DMS79 treated with DMSO at 0.1 percent for 48 hours (cell line): ENCODE measurements at regions not wholly inside any gene's neighbourhood (a gene's known extent, or its start where the extent isn't known, plus 50 kb on each side); places are given as distances from the start of the nearest gene placed in this dataset.

Experiments used
- DNase-seq: peaks from one replicate; lab custom pipeline; 2025; lab: John Stamatoyannopoulos, UW

DNA sequence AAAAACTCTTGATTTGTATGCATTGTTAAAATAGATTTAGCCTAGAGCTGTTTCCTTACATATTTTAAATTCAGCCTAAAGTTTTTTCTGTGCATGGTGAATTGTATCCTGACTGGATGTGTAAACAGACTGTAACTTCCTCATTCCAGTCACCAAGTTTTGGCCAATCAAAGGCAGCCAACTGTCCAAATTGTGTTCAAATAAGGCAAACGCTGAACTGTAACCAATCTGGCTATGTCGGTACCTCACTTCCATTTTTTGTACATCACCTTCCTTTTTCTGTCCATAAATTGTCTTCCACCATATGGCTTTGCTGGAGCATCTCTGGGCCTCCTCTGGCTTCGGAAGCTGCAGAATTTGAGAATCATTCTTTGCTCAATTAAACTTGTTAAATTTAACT lies 1921.9 kb upstream of the SEL1L start:
- DNase-seq: no peak

DNA sequence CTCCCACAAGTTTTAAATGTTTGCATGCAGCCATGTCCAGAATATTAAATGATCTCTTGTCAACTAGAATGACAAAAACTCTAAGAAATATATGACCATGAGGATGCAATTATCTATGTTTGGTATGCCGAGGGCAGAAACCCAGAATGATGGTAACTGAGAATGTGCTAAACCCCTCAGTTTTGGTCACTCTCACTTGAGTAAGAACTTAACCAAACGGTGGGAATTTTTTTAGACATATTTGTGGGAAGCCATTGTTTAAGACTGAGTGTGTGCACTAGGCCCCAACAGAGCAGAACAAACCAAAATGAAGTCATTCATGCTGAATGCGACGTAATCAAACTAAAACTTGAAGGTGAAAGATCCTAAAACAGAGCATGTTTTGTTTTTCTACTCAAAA lies 1927.9 kb upstream of the SEL1L start:
- DNase-seq: no peak

- no peak for DNase-seq
These were observed 1929.1 kb upstream of the SEL1L start for GRCh38 chr14:83462759-83463158.

DNA sequence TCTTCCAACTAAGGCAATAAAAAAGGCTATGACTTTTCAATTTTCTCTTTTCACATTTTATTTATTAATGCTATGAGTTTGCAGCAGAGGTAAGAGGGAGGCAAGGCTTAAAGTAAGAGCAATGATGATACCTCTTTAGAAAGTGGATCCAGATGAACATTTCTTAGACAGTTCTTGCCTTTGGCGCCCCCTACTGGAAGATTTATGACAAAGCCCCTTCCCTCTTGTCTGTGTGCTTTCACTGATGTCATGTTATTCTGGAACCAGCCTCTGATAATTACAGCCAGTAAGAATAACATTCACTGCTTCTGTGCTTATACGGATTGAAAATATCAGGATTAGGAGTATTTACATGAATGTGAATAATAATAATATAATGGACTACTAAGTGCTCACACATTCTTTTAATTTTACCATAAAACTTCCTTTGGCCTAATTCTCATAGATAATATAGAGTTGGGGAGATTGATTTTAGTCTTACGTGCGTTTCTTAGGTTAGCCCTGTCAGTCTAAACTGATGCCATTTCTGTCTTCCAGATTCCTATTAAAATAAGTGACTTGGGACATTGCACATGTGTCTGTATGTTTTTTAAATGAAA lies 1929.9 kb upstream of the SEL1L start:
- DNase-seq: no peak

DNA sequence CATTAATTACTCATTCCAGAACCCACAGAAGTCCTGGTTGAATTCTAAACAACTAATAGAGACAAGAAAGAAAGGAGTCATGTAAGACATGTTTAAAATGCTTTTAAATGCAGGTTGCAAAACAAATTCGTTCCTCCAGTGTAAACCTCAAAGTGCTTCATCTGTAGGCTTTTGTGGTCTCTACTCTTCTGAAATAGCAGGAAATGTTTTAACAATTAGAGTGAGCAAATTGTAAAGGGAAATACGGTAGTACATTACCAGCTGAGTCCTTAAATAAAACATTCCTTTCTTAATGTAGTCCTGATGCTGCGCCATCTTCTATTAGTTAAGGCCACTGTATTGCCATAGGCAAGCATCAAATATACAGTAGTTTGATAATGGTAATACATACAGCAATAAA lies 1934.2 kb upstream of the SEL1L start:
- no peak for DNase-seq

DNA sequence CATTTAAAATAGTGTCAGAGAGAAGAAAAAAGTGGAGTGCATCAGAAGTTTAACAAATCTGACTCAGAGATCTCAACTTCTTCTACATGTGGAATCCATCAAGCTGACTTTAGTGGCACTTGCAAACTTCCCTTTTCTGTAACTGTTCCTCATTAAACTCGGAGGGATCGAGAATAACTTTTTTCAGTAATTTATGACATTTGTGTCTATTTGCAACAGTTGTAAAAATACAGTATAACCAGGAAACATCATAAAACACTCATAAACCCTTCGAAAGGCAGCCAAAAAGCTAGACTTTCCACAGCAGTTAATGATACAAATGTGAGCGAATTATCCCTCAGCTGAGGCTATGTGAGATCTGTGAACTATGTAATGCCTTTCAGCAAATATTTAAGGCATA lies 1936.8 kb upstream of the SEL1L start:
- no peak for DNase-seq

DNA sequence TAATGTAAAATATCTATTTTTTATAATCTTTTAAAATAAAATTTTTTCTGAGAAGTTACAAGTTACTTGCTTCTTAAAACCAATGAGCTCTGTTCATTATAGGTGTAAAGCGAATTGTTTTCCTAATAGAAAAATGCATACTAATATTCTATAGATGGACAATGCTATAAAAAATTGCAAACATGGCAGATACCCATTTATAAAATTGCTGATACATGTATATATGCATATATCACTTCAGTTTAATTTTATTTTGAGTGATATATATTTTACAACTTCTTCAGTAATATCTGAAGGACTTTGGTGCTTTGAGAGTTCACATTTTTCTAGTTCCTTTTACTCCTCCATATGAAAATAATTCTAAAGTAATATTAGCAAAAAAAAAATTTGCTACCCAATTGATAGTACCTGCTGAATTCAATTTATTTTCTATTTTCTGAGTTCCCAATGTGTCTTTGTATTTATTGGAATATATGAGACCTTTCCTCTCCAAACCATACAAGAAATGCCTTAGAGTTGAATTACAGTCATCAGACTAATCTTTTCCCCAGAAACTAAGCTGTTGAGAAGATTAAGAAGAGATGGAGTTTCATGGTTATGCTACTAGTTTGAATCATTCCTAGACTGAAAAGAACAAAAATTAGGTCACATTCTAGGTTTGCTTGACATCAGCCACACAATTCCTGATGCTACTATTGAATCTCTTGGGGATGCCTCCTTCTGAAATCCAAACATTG lies 1937.5 kb upstream of the SEL1L start:
- no peak for DNase-seq

GRCh38 chr14:83473416-83474235 lies 1940.0 kb upstream of the SEL1L start:
- DNase-seq: no peak

DNA sequence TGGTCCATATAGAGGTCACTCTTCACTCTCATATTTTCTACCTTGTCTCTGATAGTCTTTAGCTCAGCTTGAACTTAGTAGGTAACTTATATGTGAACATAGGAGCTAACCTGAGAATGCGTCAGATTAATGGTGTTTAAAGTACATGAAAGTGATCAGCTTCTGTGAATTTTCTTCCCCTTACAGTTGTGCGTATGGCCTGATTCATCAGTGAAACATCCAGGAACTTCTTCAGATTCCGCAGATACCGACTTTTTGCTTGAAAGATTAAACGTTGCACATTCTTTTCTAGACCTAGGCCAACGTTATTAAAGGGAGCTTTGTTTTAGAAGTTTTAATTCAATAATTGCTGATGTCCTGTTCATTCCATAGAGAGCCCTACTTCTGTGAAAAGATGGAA lies 1945.1 kb upstream of the SEL1L start:
- no peak for DNase-seq

DNA sequence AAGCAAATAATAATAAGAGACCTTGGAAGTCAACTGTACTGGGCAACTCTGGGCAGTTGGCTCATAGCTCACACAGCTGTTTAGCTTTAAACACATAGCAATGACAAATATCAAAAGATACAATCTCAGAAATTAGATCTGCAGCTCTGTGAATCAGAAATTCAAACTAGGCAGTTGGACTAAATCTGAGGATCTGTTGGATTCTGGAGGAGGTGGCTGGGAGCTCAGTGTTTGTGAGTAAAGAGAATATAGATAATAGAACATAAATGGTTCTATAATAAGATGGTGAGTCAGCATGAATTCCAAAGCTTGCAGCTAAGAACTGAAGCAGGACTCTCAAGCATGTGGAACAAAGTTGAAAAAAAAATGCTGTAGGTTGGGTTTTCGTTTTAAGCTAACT lies 1949.4 kb upstream of the SEL1L start:
- no peak for DNase-seq

DNA sequence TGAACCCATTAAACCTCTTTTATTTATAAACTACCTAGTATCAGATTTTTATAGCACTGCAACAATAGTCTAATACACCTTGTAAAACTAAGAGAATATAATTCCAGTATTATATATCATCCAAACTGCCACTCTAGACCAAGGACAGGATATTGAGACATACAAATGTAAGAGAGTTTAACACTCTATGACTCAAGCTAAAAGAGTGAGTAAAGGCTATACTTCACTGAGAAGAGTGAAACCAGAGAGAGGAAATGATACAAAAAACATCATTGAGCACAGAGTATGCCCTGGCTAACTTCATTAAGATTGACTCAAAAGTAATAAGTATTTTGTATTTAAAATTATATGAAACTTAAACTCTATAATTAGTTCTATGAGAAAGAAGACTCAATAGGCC lies 1951.9 kb upstream of the SEL1L start:
- no peak for DNase-seq

- DNase-seq: no peak
These were observed 1957.4 kb upstream of the SEL1L start for GRCh38 chr14:83491091-83491490.

DNA sequence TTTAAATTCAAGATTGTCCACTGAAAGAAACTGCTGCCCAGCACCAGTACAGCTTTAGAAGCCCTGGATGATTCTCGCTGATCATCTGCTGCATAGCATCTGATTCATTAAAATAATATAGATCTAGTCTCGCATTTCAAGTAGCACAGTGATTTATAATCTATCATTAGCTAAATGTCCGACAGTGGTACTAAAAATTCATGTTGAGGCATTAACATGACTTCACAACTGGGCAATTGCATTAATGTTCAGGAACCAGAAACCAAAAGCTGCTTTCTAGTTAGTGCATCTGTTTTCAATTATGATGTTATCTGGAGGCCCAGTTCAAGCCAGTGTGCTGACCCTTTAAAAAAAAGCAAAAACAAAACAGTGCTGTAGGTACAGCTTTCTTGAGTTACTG lies 1987.2 kb upstream of the SEL1L start:
- no peak for DNase-seq

DNA sequence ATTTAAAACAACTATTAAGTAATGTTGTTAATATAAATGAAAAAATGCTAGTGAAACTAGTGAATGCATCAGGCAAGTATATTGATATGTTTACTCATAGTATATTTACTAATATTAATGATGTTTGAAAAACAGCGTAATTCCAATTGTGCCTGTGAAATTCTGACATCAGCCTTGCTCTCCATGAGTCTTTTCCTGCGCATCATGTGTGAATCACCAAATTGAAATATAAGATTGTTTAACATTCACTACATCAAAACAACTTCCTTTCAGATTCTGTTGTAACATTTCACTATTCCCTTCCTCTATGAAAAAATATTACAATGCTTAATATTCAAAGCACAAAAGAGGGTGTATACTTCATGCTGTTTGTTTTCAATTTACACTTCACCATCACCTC lies 1995.9 kb upstream of the SEL1L start:
- no peak for DNase-seq

DNA sequence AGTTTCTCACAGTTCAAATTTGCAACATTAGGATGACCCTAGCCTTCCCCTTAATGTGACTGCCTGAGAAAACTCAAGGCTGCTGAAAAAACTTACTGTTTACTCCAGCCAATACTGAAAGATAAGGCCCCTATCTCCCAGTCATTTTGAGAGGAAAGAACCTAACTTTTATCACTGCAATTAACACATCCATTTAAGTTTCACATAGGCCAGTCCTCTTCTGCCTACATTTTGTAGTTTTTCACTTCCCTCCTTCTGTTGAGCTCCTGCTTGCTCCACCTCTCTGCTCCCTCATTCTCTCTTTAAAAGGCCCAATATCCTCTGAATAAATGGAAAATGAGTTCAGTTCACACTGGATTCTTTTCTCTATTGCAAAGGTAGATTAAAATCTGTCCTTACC lies 1996.2 kb upstream of the FLRT2 start:
- DNase-seq: no peak

GRCh38 chr14:83534995-83535394 lies 1994.9 kb upstream of the FLRT2 start:
- DNase-seq: no peak

- DNase-seq: no peak
These were observed 1994.5 kb upstream of the FLRT2 start for GRCh38 chr14:83535444-83535843.

DNA sequence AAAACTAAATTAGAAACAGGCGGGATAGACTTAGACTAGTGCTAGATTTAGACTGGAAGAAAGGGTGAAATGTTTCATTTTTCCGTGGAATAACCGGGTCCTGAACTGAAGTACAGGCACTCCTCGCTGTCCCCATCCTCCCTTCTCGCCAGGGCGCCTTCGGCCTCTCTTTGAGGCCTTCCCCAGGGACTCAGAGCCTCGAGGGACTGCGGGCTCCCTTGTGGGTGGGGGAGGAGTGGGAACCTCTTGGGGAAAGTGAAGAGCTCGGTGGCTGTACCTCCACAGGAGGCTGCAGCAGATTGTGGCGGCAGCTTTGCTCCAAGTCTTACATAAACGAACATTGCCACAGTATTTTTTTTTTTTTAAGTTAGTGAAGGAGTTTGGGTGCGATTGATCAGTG lies 1988.8 kb upstream of the FLRT2 start:
- no peak for DNase-seq

- no peak for DNase-seq
These were observed 1981.7 kb upstream of the FLRT2 start for GRCh38 chr14:83548061-83548839.

GRCh38 chr14:83556065-83556464 lies 1973.9 kb upstream of the FLRT2 start:
- DNase-seq: no peak

- no peak for DNase-seq
These were observed 1973.0 kb upstream of the FLRT2 start for GRCh38 chr14:83556746-83557453.

DNA sequence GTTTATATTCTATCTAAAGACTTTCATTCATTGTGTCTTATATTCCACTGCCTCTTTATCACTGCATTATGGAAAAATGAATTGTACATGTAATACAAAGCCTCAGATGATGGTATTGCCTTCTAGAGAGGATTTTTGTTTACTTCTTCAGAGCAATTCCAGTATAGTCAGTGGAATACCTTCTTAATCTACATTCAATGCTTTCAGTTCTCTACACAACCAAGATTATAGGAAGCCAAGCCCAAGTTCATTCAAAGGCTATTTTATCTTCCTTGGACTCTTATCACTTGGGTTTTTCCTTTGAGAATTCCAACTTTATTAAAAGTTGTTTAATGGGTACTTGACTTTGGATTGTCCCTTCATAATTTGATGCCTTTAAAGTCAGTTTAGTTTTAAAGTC lies 1971.0 kb upstream of the FLRT2 start:
- DNase-seq: no peak
